MM.1S (cell line): ENCODE measurements at regions not wholly inside any gene's neighbourhood (a gene's known extent, or its start where the extent isn't known, plus 50 kb on each side); places are given as distances from the start of the nearest gene placed in this dataset.

Experiments
- EZH2phosphoT487 ChIP-seq: fragments of 300-600 bp; sonication (generic); IDR thresholded peaks from 2 replicates; pipeline ENCODE4 v1.6.1; 2018; ENCODE audit warnings: antibody characterized with exemption, low read length
- TF ChIP-seq, protein P1 (sequence below): fragments of 300-600 bp; sonication (generic); IDR thresholded peaks from 2 replicates; pipeline ENCODE4 v1.5.1; 2016; ENCODE audit warnings: antibody characterized with exemption, low read length, mixed read lengths

DNA sequence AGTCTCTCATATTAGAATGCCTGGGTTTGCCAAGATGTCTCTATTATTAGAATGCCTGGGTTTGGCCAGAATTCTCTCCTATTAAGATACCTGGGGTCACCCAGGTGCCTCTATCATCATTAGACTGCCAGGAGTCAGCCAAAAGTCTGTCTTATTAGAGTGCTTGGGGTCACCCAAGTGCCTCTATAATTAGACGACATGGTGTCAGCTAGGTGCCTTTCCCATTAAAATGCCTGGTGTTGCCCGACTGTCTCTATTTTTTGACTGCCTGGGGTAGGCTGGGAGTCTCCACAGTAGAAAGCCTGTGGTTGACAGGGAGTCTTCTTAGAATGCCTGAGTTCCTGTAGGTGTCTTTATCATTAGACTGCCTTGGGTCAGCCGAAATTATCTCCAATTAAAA is 1536.6 kb downstream of the UQCRFS1 start:
- TF ChIP-seq, protein P1, sequence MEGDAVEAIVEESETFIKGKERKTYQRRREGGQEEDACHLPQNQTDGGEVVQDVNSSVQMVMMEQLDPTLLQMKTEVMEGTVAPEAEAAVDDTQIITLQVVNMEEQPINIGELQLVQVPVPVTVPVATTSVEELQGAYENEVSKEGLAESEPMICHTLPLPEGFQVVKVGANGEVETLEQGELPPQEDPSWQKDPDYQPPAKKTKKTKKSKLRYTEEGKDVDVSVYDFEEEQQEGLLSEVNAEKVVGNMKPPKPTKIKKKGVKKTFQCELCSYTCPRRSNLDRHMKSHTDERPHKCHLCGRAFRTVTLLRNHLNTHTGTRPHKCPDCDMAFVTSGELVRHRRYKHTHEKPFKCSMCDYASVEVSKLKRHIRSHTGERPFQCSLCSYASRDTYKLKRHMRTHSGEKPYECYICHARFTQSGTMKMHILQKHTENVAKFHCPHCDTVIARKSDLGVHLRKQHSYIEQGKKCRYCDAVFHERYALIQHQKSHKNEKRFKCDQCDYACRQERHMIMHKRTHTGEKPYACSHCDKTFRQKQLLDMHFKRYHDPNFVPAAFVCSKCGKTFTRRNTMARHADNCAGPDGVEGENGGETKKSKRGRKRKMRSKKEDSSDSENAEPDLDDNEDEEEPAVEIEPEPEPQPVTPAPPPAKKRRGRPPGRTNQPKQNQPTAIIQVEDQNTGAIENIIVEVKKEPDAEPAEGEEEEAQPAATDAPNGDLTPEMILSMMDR, result no peak
- TF ChIP-seq EZH2phosphoT487, result no peak
